CD14-positive monocyte (primary cell): ENCODE measurements at regions not wholly inside any gene's neighbourhood (a gene's known extent, or its start where the extent isn't known, plus 50 kb on each side); places are given as distances from the start of the nearest gene placed in this dataset.

Experiments
- DNase-seq, 3 donors: peaks; one replicate each; pipeline ENCODE4 v3.0.0-alpha.2; 2011 to 2022
- H2AFZ ChIP-seq: 2 replicates; pipeline ENCODE4 v1.6.0; 2012; ENCODE audit warnings: mild to moderate bottlenecking, low read depth, low read length, inconsistent platforms; ENCODE audit not compliant: insufficient read depth, poor library complexity, severe bottlenecking
- H3K27ac ChIP-seq, 2 donors: 1 replicate in 1 of 2; 2 replicates in 1 of 2; pipeline ENCODE4 v1.5.1; 2012 to 2013; ENCODE audit warnings: low read length in 2 of 2, control low read depth in 1 of 2, inconsistent platforms in 1 of 2, low read depth in 1 of 2, mild to moderate bottlenecking in 1 of 2
- H3K27me3 ChIP-seq, 2 donors: one replicate each; pipeline versions ENCODE4 v1.6.0 to v1.6.1; 2011 to 2013; ENCODE audit warnings: low read length in 2 of 2; ENCODE audit not compliant: control insufficient read depth in 2 of 2, insufficient read depth in 2 of 2
- H3K36me3 ChIP-seq, 2 donors: replicated peaks in 1 of 2; 1 replicate in 1 of 2; 2 replicates in 1 of 2; pipeline versions ENCODE4 v1.5.1 to v1.6.1; 2012 to 2013; ENCODE audit warnings: low read length in 2 of 2, control low read depth in 1 of 2, inconsistent platforms in 1 of 2, mild to moderate bottlenecking in 1 of 2; ENCODE audit not compliant: insufficient read depth in 2 of 2, control insufficient read depth in 1 of 2
- H3K4me1 ChIP-seq, 2 donors: 1 replicate in 1 of 2; 2 replicates in 1 of 2; pipeline versions ENCODE4 v1.5.1 to v1.6.1; 2012 to 2013; ENCODE audit warnings: low read length in 2 of 2, control low read depth in 1 of 2, inconsistent platforms in 1 of 2, mild to moderate bottlenecking in 1 of 2, moderate library complexity in 1 of 2; ENCODE audit not compliant: insufficient read depth in 2 of 2, control insufficient read depth in 1 of 2
- H3K4me2 ChIP-seq: replicated peaks from 2 replicates; pipeline ENCODE3; 2012; ENCODE audit warnings: low read length, moderate library complexity, mild to moderate bottlenecking; ENCODE audit not compliant: poor library complexity, severe bottlenecking; ENCODE audit errors: extremely low read depth
- H3K4me3 ChIP-seq, 3 experiments: fragments of 200-600 bp in 1 of 3; sonication (generic) in 1 of 3; replicated peaks in 1 of 3; 1 replicate in 2 of 3; 2 replicates in 1 of 3; pipeline ENCODE4 v1.5.1; 2011 to 2013; ENCODE audit warnings: low read length in 3 of 3, mild to moderate bottlenecking in 3 of 3, control low read depth in 2 of 3, low read depth in 2 of 3, inconsistent platforms in 1 of 3, moderate library complexity in 1 of 3
- H3K79me2 ChIP-seq: 2 replicates; pipeline ENCODE4 v1.6.0; 2012; ENCODE audit warnings: mild to moderate bottlenecking, control low read depth, inconsistent platforms, low read length, moderate library complexity; ENCODE audit not compliant: insufficient read depth
- H3K9ac ChIP-seq: 2 replicates; pipeline ENCODE4 v1.6.0; 2017; ENCODE audit warnings: low read length, mild to moderate bottlenecking; ENCODE audit not compliant: insufficient read depth, poor library complexity, severe bottlenecking
- H3K9me3 ChIP-seq, 2 donors: replicated peaks in 1 of 2; 1 replicate in 1 of 2; 2 replicates in 1 of 2; pipeline versions ENCODE4 v1.5.1 to v1.6.1; 2012 to 2013; ENCODE audit warnings: low read length in 2 of 2, control low read depth in 1 of 2; ENCODE audit not compliant: control insufficient read depth in 1 of 2, insufficient read depth in 1 of 2
- H4K20me1 ChIP-seq: 2 replicates; pipeline ENCODE4 v1.6.0; 2012; ENCODE audit warnings: mild to moderate bottlenecking, low read length, control low read depth, moderate library complexity; ENCODE audit not compliant: insufficient read depth
- H3K27ac Mint-ChIP-seq, 7 donors: one replicate each; pipeline ENCODE4 v1.8.0; 2020; ENCODE audit warnings: mild to moderate bottlenecking in 7 of 7, mixed read lengths in 7 of 7, moderate library complexity in 6 of 7, inconsistent platforms in 2 of 7
- H3K27me3 Mint-ChIP-seq, 3 donors: one replicate each; pipeline ENCODE4 v1.8.0; 2021 to 2022; ENCODE audit warnings: low read depth in 3 of 3, mild to moderate bottlenecking in 3 of 3, mixed read lengths in 3 of 3, moderate library complexity in 3 of 3, inconsistent platforms in 1 of 3
- H3K36me3 Mint-ChIP-seq, 2 donors: one replicate each; pipeline ENCODE4 v1.8.0; 2020; ENCODE audit warnings: mixed read lengths in 2 of 2, inconsistent platforms in 1 of 2, mild to moderate bottlenecking in 1 of 2
- H3K4me1 Mint-ChIP-seq: one replicate; pipeline ENCODE4 v1.8.0; 2020; ENCODE audit warnings: mild to moderate bottlenecking, mixed read lengths
- H3K4me3 Mint-ChIP-seq, 2 donors: one replicate each; pipeline ENCODE4 v1.8.0; 2020; ENCODE audit warnings: mild to moderate bottlenecking in 2 of 2, mixed read lengths in 2 of 2, moderate library complexity in 1 of 2
- H3K9me3 Mint-ChIP-seq, 7 donors: one replicate each; pipeline ENCODE4 v1.8.0; 2020 to 2022; ENCODE audit warnings: mixed read lengths in 7 of 7, mild to moderate bottlenecking in 6 of 7, moderate library complexity in 6 of 7, inconsistent platforms in 2 of 7
- CTCF ChIP-seq: fragments of 200-600 bp; IDR thresholded peaks from one replicate; pipeline ENCODE4 v1.8.0; 2022; ENCODE audit warnings: antibody characterized with exemption, mild to moderate bottlenecking
- WGBS: methylation state at CpG from one replicate; pipeline ENCODE4 v1.1.5; 2013; ENCODE audit warnings: missing lambda C conversion rate; ENCODE audit not compliant: insufficient coverage; 5-methylcytosine and 5-hydroxymethylcytosine counted together
- intact Hi-C, 2 donors: fragments of 100-400 bp; cut with micrococcal nuclease; formaldehyde crosslinking; loops; one replicate each; pipeline versions ENCODE4 v1.15.0 to v1.15.1; 2023

- Histone ChIP-seq H3K4me1 (no peaks in the 10 kb centered on the region), H3K4me2 (no peak overlapping the region), H3K9ac (no peak overlapping the region), H3K9me3 (no peaks in the 10 kb centered on the region), H3K36me3 (no peaks in the 10 kb centered on the region), H2AFZ (no peak overlapping the region), H3K79me2 (no peaks in the 10 kb centered on the region), H3K27ac (no peak overlapping the region), H3K4me3 (no peak overlapping the region), H4K20me1 (no peaks in the 10 kb centered on the region), H3K27me3 (no peaks in the 10 kb centered on the region)
- WGBS = 42% methylated on average over 2 of the region's 3 CpGs
- no peaks in the 10 kb centered on the region for H3K9me3 Mint-ChIP-seq
- no peak overlapping the region for H3K4me3 Mint-ChIP-seq
- no peaks in the 10 kb centered on the region for H3K4me1 Mint-ChIP-seq
- no peak for DNase-seq
- no peaks in the 10 kb centered on the region for H3K27me3 Mint-ChIP-seq
- intact Hi-C loops = no loop called here
- no peaks in the 10 kb centered on the region for H3K36me3 Mint-ChIP-seq
- TF ChIP-seq CTCF = no peak
- H3K27ac Mint-ChIP-seq = no peak overlapping the region
Observed at GRCh38 chr11:127233998-127234397, 233.4 kb upstream of the KIRREL3 start.

- no peaks in the 10 kb centered on the region for H3K27me3 Mint-ChIP-seq
- Histone ChIP-seq H3K9ac (no peak overlapping the region), H3K27me3 (no peaks in the 10 kb centered on the region), H2AFZ (no peak overlapping the region), H3K4me3 (no peak overlapping the region), H3K27ac (no peak overlapping the region), H3K4me2 (no peak overlapping the region), H3K4me1 (no peaks in the 10 kb centered on the region), H4K20me1 (no peaks in the 10 kb centered on the region), H3K9me3 (no peaks in the 10 kb centered on the region), H3K79me2 (no peaks in the 10 kb centered on the region), H3K36me3 (no peaks in the 10 kb centered on the region)
- H3K27ac Mint-ChIP-seq = no peak overlapping the region
- no peak overlapping the region for H3K4me3 Mint-ChIP-seq
- no peaks in the 10 kb centered on the region for H3K36me3 Mint-ChIP-seq
- no peak for DNase-seq
- WGBS = no CpG with 5 or more reads among the region's 3 CpGs
- intact Hi-C loops = no loop called here
- H3K9me3 Mint-ChIP-seq = no peaks in the 10 kb centered on the region
- no peak for TF ChIP-seq CTCF
- no peaks in the 10 kb centered on the region for H3K4me1 Mint-ChIP-seq
Observed at GRCh38 chr11:127230392-127230791, 229.8 kb upstream of the KIRREL3 start.
